ENCODE measurements at regions not wholly inside any gene's neighbourhood (a gene's known extent, or its start where the extent isn't known, plus 50 kb on each side); places are given as distances from the start of the nearest gene placed in this dataset.

- Histone ChIP-seq H3F3A (replicated peaks; ENCODE audit: insufficient read depth) (no peaks in the 10 kb centered on the region), H3K27me3 (ENCODE audit: insufficient read depth) (no peaks in the 10 kb centered on the region), H3K9ac (no peak overlapping the region), H3K9me3 (peaks cover 7% of the 10 kb centered on the region; the same call in 1 of the 2 replicates), H3K4me3 (ENCODE audit: low read depth in 2 of 2, low read length in 1 of 2) (no peak overlapping the region), H3K9me2 (no peaks in the 10 kb centered on the region), H4K20me1 (ENCODE audit: insufficient read depth) (no peaks in the 10 kb centered on the region), H3K36me3 (replicated peaks in 1 of 2; ENCODE audit: control insufficient read depth in 1 of 2, insufficient read depth in 2 of 2, low read length in 1 of 2) (no peaks in the 10 kb centered on the region), H3K4me1 (ENCODE audit: control insufficient read depth in 1 of 2, insufficient read depth in 2 of 2, low read depth in 1 of 2, low read length in 1 of 2) (no peaks in the 10 kb centered on the region), H3K79me2 (ENCODE audit: insufficient read depth) (no peaks in the 10 kb centered on the region), H3K27ac (ENCODE audit: low read depth in 2 of 2, low read length in 1 of 2) (no peak overlapping the region), H2AFZ (ENCODE audit: low read depth) (no peak overlapping the region), H3K4me2 (no peak overlapping the region)
- ChIA-PET POLR2A (no interaction called here), CTCF (no interaction called here)
- no peak for TF ChIP-seq EZH2phosphoT487 (IDR thresholded peaks at IDR 0.05; ENCODE audit: borderline replicate concordance, low read depth)
- no peak for TF ChIP-seq SIN3A (IDR thresholded peaks at IDR 0.05; ENCODE audit: borderline replicate concordance, low read depth, low read length)
- TF ChIP-seq TEAD4 (IDR thresholded peaks at IDR 0.05; ENCODE audit: borderline replicate concordance, insufficient read depth): no peak
- no peak for TF ChIP-seq EP300 (IDR thresholded peaks at IDR 0.05; ENCODE audit: borderline replicate concordance in 1 of 2, low read depth in 1 of 2, low read length in 1 of 2)
- no peak for TF ChIP-seq ZBTB33 (IDR thresholded peaks at IDR 0.05; ENCODE audit: borderline replicate concordance, low read depth)
- no peak for TF ChIP-seq RXRA (IDR thresholded peaks at IDR 0.05; ENCODE audit: borderline replicate concordance, low read depth)
- TF ChIP-seq RCOR1 (IDR thresholded peaks at IDR 0.05; ENCODE audit: low read length): no peak
- no peak for TF ChIP-seq CTCF (IDR thresholded peaks at IDR 0.05)
- no peak for TF ChIP-seq RAD21 (IDR thresholded peaks at IDR 0.05; ENCODE audit: low read length)
- TF ChIP-seq CHD2 (IDR thresholded peaks at IDR 0.05; ENCODE audit: low read length, partially characterized antibody): no peak
- no peak for TF ChIP-seq GATA2 (CRISPR knock-in tag; IDR thresholded peaks at IDR 0.05)
- TF ChIP-seq NRF1 (IDR thresholded peaks at IDR 0.05; ENCODE audit: low read depth, low read length): no peak
- TF ChIP-seq GABPA (IDR thresholded peaks at IDR 0.05; ENCODE audit: low read depth): no peak
- no peak for TF ChIP-seq SMC3 (IDR thresholded peaks at IDR 0.05; ENCODE audit: low read depth, low read length)
- no peak for TF ChIP-seq USF2 (IDR thresholded peaks at IDR 0.05; ENCODE audit: borderline replicate concordance, low read depth, low read length)
- no peak for TF ChIP-seq TAF1 (IDR thresholded peaks at IDR 0.05; ENCODE audit: borderline replicate concordance, low read depth, low read length)
- TF ChIP-seq MEF2A (IDR thresholded peaks at IDR 0.05; ENCODE audit: borderline replicate concordance, low read depth): no peak
- TF ChIP-seq FOSL2 (IDR thresholded peaks at IDR 0.05; ENCODE audit: borderline replicate concordance, low read depth): no peak
- DNase-seq: no peak
These were observed 409.0 kb downstream of the TAFA4 start for GRCh38 chr3:68523330-68523729.
